Epithelial cell of esophagus (primary cell): ENCODE measurements at regions not wholly inside any gene's neighbourhood (a gene's known extent, or its start where the extent isn't known, plus 50 kb on each side); places are given as distances from the start of the nearest gene placed in this dataset.

Experiments
- DNase-seq: peaks from one replicate; pipeline ENCODE4 v3.0.0; 2010; ENCODE audit warnings: low read depth
- H3K4me3 ChIP-seq: 2 replicates; pipeline ENCODE4 v1.5.1; 2011; ENCODE audit warnings: mild to moderate bottlenecking, low read length, control low read depth
- CTCF ChIP-seq: IDR thresholded peaks from 2 replicates; pipeline ENCODE4 v1.5.1; 2011; ENCODE audit warnings: low read depth, mild to moderate bottlenecking, low read length, control low read depth, inconsistent platforms; ENCODE audit not compliant: insufficient read depth; ENCODE audit errors: missing control alignments

- no peak for DNase-seq
- H3K4me3 ChIP-seq, result no peak overlapping the region
- no peak for TF ChIP-seq CTCF
Observed at GRCh38 chr4:12968345-12968744, 515.8 kb downstream of the RAB28 start.

DNA sequence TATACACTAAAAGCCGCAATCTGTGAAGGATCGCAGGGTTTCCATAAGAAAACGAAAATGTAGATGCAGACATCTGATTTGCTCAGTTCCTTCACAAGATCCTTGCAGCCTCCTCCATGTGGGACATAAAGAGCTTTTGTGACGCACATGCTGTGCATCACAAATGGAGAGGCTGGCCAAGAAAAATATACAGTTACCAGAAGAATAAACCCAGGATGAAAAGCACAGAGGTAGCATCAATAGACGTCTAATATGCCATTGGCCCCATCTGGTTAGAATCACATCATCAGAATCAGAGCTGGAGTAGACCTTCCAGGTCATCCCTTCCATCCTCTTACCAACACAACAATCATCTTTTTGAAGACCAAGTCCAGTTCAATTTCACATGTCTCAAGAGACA is 517.4 kb downstream of the RAB28 start:
- H3K4me3 ChIP-seq, result no peak overlapping the region
- no peak for DNase-seq
- no peak for TF ChIP-seq CTCF

DNA sequence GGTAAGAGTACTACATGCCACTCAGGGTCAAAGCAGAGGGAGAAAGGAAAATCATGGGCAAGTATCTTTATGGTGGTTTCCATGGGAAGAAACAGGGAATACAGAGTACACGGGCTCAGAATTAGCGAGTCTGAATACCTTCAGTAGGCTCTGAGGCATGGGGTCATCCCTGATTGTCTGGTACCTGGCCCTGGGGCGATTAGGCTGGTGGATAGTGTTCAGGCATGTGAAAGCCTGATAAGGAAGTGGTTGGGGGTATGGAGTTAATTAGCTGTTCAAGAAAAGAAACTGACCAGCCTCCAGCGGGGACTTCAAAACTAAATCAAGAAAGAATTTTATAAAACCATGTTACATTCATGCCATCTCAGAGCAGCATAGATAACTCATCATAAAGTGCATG is 518.8 kb downstream of the RAB28 start:
- no peak for DNase-seq
- no peak for TF ChIP-seq CTCF
- H3K4me3 ChIP-seq, result no peak overlapping the region

DNA sequence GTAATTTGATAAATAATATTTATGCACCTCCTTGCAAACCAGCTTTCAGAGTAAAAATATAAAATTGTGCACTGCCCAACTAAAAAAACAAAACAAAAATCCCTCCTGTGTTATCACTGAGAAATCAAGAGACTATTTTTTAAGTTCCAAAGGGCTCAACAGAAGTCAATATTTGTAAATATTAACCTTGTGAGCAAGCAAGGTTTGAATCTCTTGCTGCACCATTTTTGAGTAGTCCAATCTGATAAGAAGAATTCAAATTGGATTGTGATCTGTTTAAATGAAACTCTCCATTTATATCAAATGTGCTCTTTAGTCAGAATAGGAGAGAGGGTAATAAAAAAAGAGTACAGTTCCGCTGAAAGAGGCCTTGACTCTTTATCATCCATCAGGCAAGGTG is 520.2 kb downstream of the RAB28 start:
- H3K4me3 ChIP-seq, result no peak overlapping the region
- DNase-seq, result no peak
- no peak for TF ChIP-seq CTCF

GRCh38 chr4:12963291-12963690 is 520.8 kb downstream of the RAB28 start:
- H3K4me3 ChIP-seq, result no peak overlapping the region

DNA sequence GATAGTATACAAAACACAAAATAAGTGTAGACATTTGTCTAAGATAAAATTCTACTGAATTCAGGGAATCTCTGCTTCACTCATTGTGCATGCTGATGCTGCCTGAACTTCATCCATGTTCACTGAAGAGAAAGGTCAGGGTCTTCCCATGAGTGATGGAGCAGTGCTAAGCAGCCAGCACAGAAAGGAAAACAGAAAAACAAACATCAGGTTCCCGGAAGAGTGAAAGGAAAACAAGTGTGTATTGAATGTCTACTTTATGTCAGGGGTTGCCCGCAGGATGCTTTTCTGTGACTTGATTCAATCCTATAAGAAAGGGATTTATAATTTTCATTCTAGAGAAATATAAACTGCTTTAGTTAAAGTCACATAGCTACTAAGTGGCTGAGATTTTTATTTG is 522.4 kb downstream of the RAB28 start:
- DNase-seq, result no peak
- TF ChIP-seq CTCF, result no peak
- H3K4me3 ChIP-seq, result no peak overlapping the region

More at GRCh38 chr4:12963291-12963690, 520.8 kb downstream of the RAB28 start:
- no peak for DNase-seq
- TF ChIP-seq CTCF, result no peak

GRCh38 chr4:12958436-12958835 is 525.7 kb downstream of the RAB28 start:
- H3K4me3 ChIP-seq, result no peak overlapping the region
- TF ChIP-seq CTCF, result no peak
- no peak for DNase-seq
